Activated naive CD4-positive, alpha-beta T cell treated with Interleukin-2 at 50 U/mL for 16 hours (primary cell): ENCODE measurements at regions not wholly inside any gene's neighbourhood (a gene's known extent, or its start where the extent isn't known, plus 50 kb on each side); places are given as distances from the start of the nearest gene placed in this dataset.
"Not testable (repeated sequence)": the region's sequence is repeated elsewhere in the genome, so short reads cannot be mapped to it uniquely, and the experiment has no call there.

ENCODE experiments used
- DNase-seq: peaks from one replicate; pipeline ENCODE4 v3.0.0-alpha.2; 2020

DNA sequence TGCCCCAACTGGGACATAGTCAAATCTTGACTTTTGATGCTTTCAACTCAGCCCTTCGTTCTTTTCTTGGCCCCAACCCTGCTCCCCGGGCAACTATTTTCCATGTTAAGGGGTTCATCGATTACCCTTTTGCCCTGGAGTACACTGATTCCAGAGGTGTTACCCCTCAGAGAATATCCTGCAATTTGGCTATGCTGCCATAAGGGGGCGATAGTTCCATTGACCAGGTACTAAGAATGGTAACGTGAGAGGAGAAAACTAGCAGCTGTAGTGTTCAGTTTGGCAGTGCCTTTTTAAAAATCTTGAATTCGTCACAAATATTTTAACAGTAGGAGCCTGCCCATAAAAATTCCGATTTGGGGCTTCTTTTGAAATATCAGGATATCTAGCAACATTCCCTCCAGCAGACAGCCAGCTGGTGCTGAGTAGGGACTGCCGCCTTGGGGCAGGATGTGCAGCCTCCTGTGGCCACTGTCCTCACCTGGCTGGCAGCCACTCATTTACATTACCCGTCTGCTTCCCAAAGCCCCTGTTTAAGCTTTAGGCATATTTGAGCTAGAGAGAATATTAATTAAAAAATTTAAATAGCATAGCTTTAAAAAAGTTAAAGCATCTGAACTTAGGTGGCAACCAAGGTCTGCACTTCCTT lies 146.3 kb upstream of the SKOR2 start:
- DNase-seq: no peak

DNA sequence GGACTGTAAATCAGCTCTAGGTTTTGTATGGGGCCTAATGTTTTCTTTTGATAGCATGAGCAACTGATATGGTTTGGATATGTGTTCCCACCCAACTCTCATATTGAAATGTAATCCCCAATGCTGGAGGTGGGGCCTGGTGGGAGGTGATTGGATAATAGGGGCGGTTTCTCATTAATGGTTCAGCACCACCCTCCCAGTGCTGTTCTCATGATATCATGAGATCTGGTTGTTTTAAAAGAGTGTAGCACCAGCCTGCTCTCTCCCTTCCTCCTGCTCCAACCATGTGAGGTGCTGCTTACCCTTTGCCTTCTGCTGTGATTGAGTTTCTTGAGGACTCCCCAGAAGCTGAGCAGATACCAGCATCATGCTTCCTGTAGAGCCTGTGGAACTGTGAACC lies 140.2 kb upstream of the SKOR2 start:
- DNase-seq: no peak

DNA sequence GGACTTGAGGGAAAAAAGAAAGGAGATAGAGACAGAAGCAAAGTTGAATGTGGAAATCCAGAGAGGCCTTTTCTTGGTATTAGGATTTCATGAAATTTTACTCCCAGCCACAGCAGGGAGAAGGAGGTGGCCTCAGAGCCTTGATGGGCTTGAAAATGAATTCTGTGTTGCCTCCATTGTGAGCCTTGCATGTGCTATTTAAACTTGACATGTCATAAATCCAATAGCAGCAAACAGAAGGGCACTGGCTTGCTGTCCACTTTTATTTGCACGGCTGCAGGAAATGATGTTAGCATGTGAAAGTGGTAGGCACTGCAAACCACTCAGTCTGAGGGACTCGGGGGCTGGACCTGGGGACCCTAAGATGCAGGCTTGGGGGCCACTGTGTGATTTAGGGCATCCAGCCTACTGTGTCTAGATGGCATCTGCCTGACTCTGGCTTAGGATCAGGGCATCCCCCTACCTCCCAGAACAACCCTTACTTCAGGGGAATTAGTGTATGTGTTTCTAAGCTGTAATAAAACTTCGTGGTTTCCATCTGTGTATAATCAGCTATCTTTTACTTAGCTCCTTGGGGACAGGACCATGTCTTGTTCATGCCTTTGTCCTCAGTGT lies 139.1 kb upstream of the SKOR2 start:
- no peak for DNase-seq

DNA sequence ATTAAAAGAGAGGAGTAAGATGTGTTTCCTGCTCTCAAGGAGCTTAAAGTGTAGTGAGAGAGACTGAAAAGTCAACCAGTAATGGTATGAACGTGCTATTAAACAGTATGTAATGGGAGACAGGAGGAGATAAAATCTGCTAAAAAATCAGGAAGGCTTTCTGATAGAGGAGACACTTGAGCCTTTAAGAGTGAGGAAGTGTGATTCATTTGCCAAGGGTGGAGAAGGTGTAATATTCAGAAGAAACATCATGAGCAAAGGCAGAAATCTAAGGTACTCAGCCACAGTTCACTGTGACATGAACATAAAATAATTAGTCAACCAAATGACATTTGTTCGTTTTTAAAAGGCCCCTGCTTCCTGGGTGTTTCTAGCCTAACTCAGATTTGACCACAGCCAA lies 137.8 kb upstream of the SKOR2 start:
- no peak for DNase-seq

DNA sequence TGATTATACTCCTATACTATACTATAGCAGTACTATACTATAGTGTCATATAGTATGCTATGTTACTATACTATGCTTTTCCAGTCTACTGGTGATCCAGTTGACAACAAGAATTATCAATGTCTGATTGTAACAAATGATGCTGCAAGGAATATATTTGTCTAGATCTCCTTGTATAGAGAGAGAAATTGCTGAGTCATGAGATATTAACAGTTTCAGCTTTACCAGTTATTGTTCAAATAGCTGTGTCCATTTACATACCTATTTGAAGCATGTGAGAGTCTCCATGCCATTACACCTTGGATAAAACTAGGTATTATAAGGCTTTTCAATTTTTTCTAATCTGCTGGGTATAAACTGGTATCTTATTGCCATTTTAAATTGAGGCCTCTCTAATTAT lies 136.4 kb upstream of the SKOR2 start:
- no peak for DNase-seq

DNA sequence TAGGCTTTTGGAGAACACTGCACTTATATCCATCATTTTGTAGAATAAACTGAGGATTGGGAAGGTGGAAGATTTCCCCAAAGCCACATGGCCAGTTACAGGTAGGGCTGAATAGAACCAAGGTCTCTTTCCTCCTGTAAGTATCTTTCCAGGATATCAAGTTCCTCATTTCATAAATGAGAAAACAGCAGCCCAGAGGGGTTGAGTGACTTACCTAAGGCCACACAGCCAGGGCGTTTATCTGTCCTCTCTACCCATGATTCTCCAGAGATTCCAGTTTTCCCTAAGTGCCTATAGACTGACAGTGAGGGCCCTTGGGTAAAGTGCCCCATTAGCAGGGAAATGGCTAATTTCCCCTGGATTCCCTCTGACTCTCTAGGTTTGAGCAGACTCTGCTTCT lies 132.3 kb upstream of the SKOR2 start:
- DNase-seq: no peak

DNA sequence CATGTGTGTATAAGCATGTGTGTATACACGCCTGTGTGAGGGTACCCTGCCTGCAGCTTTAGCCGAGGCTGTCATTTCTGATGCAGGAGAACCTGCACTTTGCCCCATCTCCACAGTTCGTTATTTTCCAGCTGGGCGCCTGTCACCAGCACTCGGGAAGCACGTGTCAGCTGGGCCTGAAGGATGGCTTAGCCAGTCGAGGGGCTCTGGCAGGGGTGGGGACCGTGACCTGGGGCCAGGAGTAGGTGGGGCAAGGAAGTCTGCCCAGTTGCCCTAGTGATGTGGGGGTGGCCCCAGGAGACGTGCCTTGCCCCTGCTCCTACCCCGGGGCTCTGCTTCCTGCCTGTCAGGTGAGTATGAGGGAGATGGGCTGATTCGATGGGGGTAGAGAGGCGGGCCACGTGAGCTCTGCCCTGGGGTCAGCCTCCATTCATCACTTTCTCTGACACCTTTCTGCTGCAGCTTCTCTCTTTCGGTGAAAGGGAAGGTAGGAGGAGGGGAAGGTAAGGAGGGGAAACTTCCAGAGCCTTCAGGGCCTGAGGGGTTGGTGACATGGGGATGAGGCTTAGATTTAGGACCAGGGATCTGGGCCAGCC lies 130.6 kb upstream of the SKOR2 start:
- no peak for DNase-seq

DNA sequence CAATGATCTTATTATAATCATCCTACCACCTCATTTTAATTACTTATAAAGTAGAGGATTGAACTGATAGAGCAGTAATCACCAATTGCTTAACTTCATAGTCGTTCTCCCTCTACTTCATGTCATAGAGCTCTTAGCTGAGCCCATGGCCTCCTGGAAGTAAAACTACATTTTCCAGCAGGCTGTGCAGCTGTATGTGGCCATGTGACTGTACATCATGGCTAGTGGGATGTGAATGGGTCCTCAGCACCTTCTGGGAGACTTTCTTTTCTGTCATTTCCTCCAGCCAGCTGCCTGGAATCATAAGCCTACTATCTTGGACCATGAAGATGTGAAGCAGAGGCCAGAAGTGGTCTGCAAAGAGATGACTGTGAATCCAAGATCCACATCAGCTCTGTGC lies 128.7 kb upstream of the SKOR2 start:
- no peak for DNase-seq

DNA sequence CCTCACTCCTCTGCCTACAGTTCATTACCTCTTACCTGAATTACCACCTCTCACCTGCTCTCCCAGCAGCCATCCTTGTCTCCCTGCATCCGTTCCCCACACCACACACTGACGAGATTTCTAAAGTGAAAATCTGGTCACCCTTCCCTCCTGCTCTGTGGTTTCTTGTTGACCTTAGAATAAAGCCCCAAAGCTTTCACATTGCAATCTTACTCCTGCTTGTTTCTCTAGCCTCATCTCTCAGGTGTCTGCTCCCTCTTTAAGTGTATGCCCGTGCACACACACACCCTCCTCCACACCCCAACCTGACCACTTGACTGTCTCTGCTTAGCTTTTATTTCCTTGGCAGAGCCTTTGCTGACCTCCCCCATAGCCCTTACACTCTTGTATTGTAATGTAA lies 122.0 kb upstream of the SKOR2 start:
- no peak for DNase-seq

DNA sequence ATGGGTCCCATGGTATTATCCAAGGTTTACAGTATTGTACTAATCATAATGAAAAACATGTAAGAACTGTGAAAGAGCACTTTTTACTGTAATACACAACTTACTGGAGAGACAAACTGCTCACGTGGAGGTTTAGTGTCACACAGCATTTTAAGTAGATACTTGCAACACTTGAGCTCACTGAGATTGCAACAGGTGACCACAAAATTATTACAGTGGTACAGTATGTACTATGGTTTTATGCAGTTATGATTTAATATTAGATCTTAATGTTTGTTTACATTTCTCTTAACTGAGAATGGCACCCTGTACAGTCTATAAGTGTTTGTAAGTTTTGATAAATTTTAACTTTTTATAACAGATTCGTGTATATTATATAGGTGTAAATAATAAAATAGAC lies 118.6 kb upstream of the SKOR2 start:
- DNase-seq: no peak

DNA sequence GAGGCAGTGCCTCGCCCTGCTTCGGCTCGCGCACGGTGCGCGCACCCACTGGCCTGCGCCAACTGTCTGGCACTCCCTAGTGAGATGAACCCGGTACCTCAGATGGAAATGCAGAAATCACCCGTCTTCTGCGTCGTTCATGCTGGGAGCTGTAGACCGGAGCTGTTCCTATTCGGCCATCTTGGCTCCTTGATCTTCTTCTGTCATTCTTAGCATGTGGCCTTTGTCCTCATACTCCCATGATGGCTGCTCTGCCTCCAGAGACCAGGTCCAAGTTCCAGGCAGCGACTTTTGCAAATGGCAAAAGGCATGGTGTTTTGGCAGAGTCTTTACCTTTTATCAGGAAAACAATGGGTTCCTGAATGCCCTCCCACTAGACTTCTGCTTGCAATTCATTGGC lies 102.6 kb upstream of the SKOR2 start:
- not testable (repeated sequence) for DNase-seq

DNA sequence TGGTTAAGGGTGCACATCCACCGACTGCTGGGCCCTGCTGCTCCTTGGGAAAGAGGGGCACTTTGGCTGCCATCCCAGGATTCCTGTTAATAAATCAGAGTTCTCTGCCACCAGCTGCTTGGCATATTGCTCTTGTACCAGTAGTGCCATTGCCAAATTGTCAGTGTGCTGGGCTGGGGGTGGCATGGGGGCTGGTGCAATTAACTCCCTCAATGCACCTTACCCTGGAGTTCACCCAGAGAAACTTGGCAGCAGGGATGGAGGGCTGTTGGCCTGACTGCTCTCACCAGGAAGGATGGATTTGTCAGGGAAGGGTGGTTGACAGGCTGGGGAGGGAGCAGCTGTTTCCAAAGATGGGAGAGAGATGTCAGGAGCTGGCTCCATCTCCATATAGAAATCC lies 94.6 kb upstream of the SKOR2 start:
- no peak for DNase-seq

DNA sequence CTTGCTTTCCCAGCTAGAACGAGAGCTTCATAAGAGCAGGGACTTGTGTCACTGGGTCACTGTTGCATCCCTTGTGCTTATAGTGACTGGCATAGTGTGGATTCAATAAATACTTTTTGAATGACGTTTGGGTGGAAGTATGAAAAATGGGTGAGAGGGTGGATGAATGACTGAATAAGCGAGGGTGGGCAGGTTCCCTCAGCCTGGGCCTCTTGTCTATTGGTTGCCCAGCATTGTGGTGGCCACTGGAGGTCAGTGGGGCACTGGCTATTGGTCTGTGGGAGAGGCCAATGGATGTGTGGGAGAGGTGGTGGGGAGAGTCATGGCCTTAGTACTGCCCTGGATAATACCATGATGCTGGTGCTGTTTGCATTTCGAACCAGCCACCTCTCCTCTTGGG lies 93.8 kb upstream of the SKOR2 start:
- no peak for DNase-seq

DNA sequence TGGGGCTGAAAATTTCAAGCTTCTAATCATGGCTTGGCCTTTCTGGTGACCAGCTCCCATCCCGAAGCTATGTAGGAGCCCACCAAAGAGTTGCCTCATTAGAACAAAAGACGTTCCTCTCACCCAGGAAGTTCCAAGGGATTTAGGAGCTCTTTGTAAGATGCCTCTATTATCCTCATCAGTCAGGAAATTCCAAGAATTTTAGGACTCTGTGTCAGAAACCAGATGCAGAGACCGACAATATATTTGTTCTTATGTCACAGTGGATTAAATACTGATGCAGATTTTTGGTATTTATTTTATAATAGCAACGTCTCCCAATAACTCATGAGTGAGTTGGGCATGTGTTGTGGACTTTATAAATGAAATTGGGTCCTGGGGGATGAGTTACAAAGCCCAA lies 91.8 kb upstream of the SKOR2 start:
- DNase-seq: no peak

DNA sequence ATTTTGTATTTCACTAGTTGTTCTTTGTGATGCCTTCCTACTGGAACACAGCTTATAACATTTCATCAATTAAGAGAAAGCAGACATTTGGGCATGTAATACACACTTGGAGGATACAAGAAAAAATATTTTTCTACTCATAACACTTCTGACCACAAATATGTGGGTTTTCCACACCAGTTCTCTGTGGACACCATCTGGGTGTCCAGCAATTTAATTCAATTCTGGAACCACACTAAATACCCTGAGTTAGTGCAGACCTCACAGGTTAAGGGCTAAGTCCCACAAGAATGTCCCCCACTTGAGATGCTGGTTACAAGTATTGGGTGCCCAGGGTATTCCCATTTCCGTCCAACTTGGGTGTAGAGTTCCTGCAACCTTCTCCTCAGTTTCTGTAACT lies 91.1 kb upstream of the SKOR2 start:
- DNase-seq: no peak

DNA sequence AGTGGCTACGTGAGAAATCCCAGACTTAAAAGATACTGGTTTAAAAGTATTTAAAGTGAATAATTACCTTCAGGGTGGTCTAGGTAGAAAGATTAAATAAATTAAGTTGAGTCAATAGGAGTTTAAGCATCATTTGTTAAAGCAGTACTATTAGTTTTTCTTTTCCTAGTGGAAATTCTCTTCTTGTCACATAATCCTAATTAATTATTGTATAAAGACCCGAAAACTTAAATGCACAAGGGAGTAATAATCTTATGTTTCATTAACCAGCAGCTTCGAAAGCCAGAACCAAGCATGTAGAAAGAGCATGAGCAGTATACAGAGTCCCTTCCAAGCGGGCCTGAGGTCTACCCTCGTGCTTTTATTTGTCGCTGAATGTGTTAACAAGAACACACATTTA lies 90.2 kb upstream of the SKOR2 start:
- no peak for DNase-seq

DNA sequence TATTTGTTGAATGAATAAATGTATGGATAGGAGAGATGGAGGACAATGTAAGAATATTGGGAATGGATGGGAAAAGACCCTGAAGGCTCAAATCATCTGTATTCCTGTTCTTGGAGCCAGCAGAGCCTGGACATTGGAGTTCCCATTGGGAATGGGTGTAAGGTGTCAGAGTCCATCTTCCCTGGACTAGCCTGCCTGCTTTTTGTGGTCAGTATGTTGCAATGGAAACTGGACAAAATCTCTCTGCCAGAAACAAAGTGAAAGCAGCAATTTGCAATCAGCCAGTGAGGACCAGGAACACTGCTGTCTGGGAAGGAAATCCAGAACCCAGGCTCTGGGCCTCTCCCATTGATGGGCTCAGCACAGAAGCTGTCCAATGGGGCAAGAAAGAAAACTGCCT lies 83.5 kb upstream of the SKOR2 start:
- DNase-seq: no peak

DNA sequence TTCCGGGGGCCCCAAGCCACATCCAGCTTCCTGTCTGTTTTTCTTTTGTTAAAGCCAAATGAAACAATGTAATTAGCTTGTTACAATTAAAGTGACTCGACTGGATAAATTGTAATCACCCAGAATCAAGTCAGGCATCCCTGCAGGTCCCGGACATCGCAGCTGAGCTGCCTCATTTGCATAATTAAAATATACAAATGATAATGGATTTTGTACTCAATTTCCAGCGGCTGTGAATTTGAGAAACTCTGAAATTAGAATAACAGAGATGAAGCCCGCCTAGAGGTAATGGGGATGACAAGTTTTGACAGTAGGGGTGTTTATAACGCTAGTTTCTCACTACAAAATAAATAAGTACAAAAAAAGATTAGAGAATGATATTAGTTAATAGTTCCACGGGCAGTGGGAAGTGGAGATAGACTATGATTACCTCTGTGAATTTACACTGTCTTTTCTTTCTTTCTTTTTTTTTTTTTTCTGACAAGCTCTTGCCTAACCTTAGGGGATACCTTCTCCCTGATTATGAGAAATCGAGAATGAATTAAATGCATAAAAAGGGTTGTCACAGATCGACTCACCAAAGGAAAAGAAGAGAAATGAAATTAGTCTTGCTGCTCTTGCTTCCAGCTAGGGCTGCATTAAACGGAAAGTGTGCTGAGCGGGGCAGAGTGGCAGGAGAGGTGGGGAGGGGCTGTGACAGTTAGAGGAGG lies 82.6 kb upstream of the SKOR2 start:
- DNase-seq: no peak

DNA sequence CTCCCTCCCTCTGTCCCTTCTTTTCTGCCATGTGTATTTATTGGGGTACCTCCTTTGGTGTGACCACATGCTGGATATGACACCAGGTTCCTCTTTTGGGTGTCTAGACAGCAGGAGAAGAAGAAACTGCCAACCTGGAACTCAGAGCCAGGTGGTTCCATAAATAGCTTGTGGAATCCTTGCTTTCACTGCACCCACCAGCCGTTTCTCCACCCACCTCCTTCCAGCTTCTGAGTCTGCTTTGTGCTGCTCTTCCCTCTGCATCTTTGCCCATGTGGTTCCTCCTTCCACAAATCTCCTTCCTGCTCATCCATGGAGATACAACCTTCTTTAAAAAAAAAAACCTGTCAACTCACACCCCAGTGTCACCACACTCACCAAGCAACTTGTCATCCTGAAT lies 80.2 kb upstream of the SKOR2 start:
- DNase-seq: no peak

DNA sequence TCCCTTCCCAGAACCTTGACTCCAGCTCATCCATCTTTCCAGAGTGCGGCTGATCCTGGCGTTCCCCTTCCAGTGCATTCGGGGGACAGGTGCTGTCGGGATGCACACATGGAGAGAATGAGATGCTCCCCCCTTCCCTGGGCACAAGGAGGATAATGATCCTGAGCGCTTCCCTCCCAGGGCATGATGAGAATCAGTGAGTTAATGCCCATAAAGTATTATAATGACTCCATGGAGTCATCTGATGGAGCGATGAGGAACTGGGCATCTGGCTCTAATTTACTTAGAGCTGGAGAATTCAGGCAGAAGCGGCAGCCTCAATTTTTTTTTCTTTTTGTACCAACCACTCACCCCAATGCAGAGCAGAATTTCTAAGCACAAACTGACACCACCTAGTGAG lies 79.6 kb upstream of the SKOR2 start:
- no peak for DNase-seq

DNA sequence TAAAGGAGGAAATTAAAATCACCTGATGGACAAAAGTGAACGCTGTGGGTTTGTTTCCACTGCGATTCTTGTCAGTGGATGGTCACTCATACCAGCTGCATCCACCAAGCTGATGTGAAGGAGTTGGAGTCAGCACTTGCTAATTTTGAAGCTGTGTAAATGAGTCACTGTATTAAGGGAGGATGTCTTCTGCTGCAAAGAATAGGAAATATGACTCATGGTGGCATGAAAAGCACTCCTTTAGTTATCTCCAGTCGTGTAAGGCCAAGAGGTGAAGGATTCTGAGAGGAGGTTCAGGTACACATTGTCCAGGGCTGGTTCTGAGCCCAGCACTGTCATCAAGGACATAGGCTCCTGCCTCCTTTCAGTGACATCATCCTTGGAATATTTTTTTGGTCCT lies 71.7 kb upstream of the SKOR2 start:
- DNase-seq: no peak

DNA sequence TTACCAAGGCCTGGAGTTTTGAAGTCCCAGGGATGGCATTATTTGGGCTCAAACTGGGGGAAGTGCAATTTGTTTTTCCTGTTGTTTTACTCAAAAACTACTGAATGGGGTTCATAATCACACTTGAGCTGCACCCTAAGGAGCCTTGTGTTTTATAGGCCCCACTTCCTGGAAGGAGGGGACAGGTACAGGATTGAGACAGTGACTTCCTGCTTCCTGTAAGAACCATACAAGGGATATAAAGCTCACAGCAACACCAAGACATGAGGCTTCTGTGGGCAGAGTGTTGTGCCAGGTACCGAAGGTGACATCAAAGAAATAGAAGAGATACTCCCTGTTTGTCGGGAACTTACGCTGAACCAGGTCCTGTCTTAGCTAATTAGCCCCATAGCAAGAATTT lies 70.4 kb upstream of the SKOR2 start:
- no peak for DNase-seq

DNA sequence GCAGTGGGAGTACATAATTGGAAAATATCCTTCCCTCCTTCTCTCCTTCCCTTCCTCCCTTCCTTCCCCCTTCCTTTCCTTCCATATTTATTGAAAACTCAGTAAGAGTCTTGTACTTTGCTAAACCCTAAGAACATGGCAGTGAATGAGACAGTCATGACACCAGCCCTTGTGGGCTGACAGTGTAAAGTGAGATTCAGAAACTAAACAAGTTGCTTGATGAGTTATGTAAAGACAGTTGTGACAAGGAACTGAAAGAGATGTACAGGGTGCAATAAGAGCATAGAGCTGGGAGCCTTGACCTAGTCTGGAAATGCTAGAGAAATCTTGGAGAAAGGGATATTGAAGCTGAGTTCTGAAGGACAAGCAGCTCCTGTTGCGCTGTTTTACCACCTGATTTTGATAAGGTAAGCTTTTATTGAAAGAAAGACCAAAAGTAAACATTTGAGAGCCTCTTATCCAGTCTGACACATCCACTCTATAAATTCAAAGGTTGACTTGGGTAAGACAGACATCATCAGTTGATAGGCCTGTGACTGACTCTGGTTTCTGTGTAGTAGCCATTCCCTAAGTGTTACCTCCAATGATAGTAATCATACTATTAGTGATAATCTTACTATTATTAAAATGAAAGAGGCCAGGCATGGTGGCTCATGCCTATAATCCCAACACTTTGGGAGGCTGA lies 66.5 kb upstream of the SKOR2 start:
- DNase-seq: no peak

DNA sequence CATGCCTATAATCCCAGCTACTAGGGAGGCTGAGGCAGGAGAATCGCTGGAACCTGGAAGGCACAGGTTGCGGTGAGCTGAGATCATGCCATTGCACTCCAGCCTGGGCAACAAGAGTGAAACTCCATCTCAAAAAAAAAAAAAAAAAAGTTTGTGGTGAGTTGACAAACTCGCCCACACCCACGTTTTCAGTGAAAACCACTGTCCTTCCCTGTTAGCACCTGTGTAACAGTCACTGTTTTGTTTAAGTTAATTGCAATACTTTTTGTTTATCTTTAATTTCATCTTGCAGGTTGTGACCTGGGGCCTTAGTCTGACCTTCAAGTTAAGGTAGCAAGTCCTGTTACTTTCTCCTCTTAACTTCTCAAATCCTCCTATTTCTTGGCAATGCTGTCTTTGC lies 65.5 kb upstream of the SKOR2 start:
- DNase-seq: no peak
